ENCODE measurements at regions not wholly inside any gene's neighbourhood (a gene's known extent, or its start where the extent isn't known, plus 50 kb on each side); places are given as distances from the start of the nearest gene placed in this dataset.

DNA sequence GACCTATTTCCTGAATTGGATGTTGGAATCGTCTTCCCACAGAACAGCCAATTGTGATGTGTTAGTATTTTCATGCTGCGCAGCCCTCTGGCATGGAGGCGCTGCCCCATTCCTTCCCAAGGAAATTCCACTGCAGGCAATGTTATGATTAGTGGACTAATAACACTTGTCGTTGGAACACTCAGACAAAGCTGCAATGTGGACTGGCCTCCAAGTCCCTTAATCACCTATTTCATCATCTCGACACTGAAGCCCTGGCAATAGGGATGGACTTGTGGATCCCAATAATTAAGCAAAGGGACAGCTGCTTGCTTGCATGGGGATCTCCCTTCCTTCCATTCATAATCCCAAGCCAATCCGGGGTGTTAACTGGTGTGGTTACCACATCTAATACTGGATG lies 59.9 kb downstream of the PABIR2 start:
- no peaks in the 10 kb centered on the region for H3K27me3 ChIP-seq
- DNase-seq (peak; percentile 26 to 33), ATAC-seq (peak; percentile 88)
- no peaks in the 10 kb centered on the region for H3K9me3 ChIP-seq
- in situ Hi-C loops (cut with MboI; ENCODE audit: low sequenced_read_pairs in 4 of 4) (no loop called here), intact Hi-C loops (cut with DNase I; ENCODE audit: low total_unique reads) (loop anchor here (2.0 kb wide), 1 partner anchor 42 kb away; no protein-coding TSS in a partner anchor)
- no peak overlapping the region for H3K4me3 ChIP-seq
- H3K27ac ChIP-seq: no peak overlapping the region
- peaks cover 0 to 3% of the 10 kb centered on the region in 2 donors for H3K4me1 ChIP-seq
- TF ChIP-seq CTCF (IDR thresholded peaks at IDR 0.05 in 4 of 5, conservative IDR thresholded peaks at IDR 0.05 in 1 of 5) (no peak), POLR2A (IDR thresholded peaks at IDR 0.05) (no peak)
- H3K36me3 ChIP-seq: no peaks in the 10 kb centered on the region

DNA sequence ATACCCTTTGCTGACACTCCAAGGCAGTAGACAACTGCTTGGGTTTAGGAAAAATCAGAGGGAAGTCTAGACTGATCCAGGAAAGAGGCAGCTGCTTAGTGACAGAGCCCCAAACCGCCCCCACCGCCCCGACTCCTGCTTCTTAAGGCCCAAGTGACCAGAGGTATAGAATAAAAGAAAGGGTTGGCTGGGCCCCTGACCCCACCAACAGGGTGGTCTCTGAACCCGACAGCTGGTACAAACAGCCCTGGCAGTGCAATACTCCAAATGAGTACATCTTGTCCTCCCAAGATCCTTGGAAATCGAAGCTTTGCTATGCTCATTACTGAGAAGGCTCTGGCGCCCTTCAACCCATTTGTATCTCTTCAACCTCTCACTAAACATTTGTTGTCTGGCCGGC lies 60.6 kb downstream of the PABIR2 start:
- Histone ChIP-seq H3K4me1 (peaks cover 0 to 3% of the 10 kb centered on the region in 2 donors), H3K27me3 (no peaks in the 10 kb centered on the region), H3K4me3 (no peak overlapping the region), H3K9me3 (no peaks in the 10 kb centered on the region), H3K27ac (no peak overlapping the region), H3K36me3 (no peaks in the 10 kb centered on the region)
- no peak for DNase-seq
- TF ChIP-seq POLR2A (IDR thresholded peaks at IDR 0.05): no peak
- no peak for TF ChIP-seq CTCF (IDR thresholded peaks at IDR 0.05 in 4 of 5, conservative IDR thresholded peaks at IDR 0.05 in 1 of 5)
- no peak for ATAC-seq
- in situ Hi-C loops (cut with MboI; ENCODE audit: low sequenced_read_pairs in 4 of 4): no loop called here
- intact Hi-C loops (cut with DNase I; ENCODE audit: low total_unique reads): loop anchor here (2.0 kb wide), 1 partner anchor 42 kb away; no protein-coding TSS in a partner anchor

GRCh38 chrX:134735015-134735414 lies 62.0 kb downstream of the PABIR2 start:
- ATAC-seq (no peak), DNase-seq (no peak)
- in situ Hi-C loops (cut with MboI; ENCODE audit: low sequenced_read_pairs in 4 of 4) (no loop called here), intact Hi-C loops (cut with DNase I; ENCODE audit: low total_unique reads) (no loop called here)
- no peaks in the 10 kb centered on the region for H3K27me3 ChIP-seq
- H3K4me1 ChIP-seq: peaks cover 0 to 3% of the 10 kb centered on the region in 2 donors
- H3K9me3 ChIP-seq: no peaks in the 10 kb centered on the region
- H3K36me3 ChIP-seq: no peaks in the 10 kb centered on the region
- no peak overlapping the region for H3K27ac ChIP-seq
- no peak for TF ChIP-seq CTCF (IDR thresholded peaks at IDR 0.05 in 4 of 5, conservative IDR thresholded peaks at IDR 0.05 in 1 of 5)
- no peak for TF ChIP-seq POLR2A (IDR thresholded peaks at IDR 0.05)
- H3K4me3 ChIP-seq: no peak overlapping the region

DNA sequence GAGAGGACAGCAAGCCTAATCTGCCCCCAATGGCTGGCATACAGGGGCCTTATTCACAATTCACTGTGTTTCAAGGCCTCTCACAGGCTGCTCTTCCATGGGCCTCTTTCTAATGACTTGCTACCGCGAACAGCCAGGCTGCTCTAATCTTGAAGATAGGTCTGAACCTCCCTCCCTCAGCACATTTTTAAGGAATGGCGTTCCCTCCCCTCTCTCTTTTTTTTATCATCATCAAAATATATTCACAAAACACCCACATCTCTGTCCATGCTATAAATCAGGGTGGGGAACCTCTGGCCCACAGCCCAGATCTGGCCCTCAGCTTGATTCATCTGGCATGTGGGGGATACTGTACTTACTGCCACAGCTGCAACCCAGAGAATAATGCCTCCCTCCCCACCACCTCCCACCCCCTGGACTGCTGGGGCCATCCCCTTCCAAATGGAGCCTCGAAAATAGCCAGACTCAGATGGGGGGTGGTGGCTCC lies 62.5 kb downstream of the PABIR2 start:
- Histone ChIP-seq H3K9me3 (no peaks in the 10 kb centered on the region), H3K27me3 (no peaks in the 10 kb centered on the region), H3K27ac (no peak overlapping the region), H3K4me1 (peaks cover 0 to 3% of the 10 kb centered on the region in 2 donors), H3K4me3 (no peak overlapping the region), H3K36me3 (no peaks in the 10 kb centered on the region)
- ATAC-seq (no peak), DNase-seq (no peak)
- in situ Hi-C loops (cut with MboI; ENCODE audit: low sequenced_read_pairs in 4 of 4) (no loop called here), intact Hi-C loops (cut with DNase I; ENCODE audit: low total_unique reads) (no loop called here)
- no peak for TF ChIP-seq POLR2A (IDR thresholded peaks at IDR 0.05)
- no peak for TF ChIP-seq CTCF (IDR thresholded peaks at IDR 0.05 in 4 of 5, conservative IDR thresholded peaks at IDR 0.05 in 1 of 5)

DNA sequence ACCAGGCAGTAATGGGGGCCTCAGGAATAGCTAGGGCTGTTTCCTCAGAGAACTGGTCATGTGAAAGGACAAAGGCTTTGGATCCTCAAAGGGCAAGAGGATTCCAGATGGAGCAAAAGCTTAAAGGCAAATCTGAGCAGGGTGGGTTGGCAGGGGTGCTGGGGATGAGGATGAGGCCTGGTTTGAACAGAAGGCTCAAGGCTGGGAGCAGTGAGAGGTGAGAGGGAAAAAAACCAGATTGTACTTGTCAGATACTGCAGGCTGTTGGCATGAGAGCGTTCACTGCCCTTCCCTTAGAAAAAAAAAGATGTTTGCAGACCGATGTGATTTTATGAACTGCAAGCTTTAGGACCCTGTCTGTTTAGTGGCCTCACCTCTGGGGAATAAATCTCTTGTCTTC lies 63.4 kb downstream of the PABIR2 start:
- in situ Hi-C loops (cut with MboI; ENCODE audit: low sequenced_read_pairs in 4 of 4) (no loop called here), intact Hi-C loops (cut with DNase I; ENCODE audit: low total_unique reads) (no loop called here)
- DNase-seq: no peak
- Histone ChIP-seq H3K9me3 (no peaks in the 10 kb centered on the region), H3K27ac (no peak overlapping the region), H3K4me3 (no peak overlapping the region), H3K27me3 (no peaks in the 10 kb centered on the region), H3K4me1 (peaks cover 0 to 3% of the 10 kb centered on the region in 2 donors), H3K36me3 (no peaks in the 10 kb centered on the region)
- no peak for ATAC-seq
- no peak for TF ChIP-seq POLR2A (IDR thresholded peaks at IDR 0.05)
- no peak for TF ChIP-seq CTCF (IDR thresholded peaks at IDR 0.05 in 4 of 5, conservative IDR thresholded peaks at IDR 0.05 in 1 of 5)
